K562 (cell line): ENCODE measurements at regions not wholly inside any gene's neighbourhood (a gene's known extent, or its start where the extent isn't known, plus 50 kb on each side); places are given as distances from the start of the nearest gene placed in this dataset.

Experiments used
- ATAC-seq: fragments of 200-7000 bp; cut with Tn5 transposase; 3 replicates; pipeline ENCODE4 v1.9.1; 2020; ENCODE audit warnings: moderate library complexity
- BruUV-seq: library from RNA; stranded (reverse); fragments of 400-500 nt; replicated peaks from 2 replicates; lab custom pipeline; 2021; lab: Mats Ljungman, UMichigan
- CTCF ChIA-PET: fragments of 300-600 bp; formaldehyde crosslinking; extraction: SDS; loops from one replicate; lab custom pipeline; 2021; ENCODE audit warnings: low intra/inter-chr PET ratio; lab: Yijun Ruan, JAX
- POLR2A ChIA-PET: fragments of 300-600, 350-650 bp; sonication (Branson Sonifier 250); formaldehyde crosslinking; extraction: SDS; loops from one replicate; lab custom pipeline; 2021; ENCODE audit warnings: antibody characterized with exemption, inconsistent platforms; lab: Yijun Ruan, JAX
- DNase-seq, 4 experiments: peaks; one replicate each; pipeline versions ENCODE4 v3.0.0 to v3.0.0-alpha.2; 2011 to 2018; ENCODE audit warnings: low spot score in 3 of 4, mixed read lengths in 3 of 4; ENCODE audit errors: extremely low read depth in 1 of 4
- FAIRE-seq: peaks from 2 replicates; lab custom pipeline; 2011; peaks lifted over from hg19 to GRCh38; lab: Jason Lieb, UNC
- H2AFZ ChIP-seq: 2 replicates; pipeline ENCODE4 v1.6.0; 2011; ENCODE audit warnings: low read depth, low read length, control low read depth, inconsistent platforms
- H3K27ac ChIP-seq: fragments of 200-600 bp; 3 replicates; pipeline ENCODE4 v1.8.0; 2011; ENCODE audit warnings: low read depth, mild to moderate bottlenecking, control low read depth, inconsistent platforms, low read length, moderate library complexity, mixed read lengths; ENCODE audit errors: extremely low read depth
- H3K27me3 ChIP-seq, 2 experiments: fragments of 300-600 bp in 1 of 2; 2 replicates in 1 of 2; 3 replicates in 1 of 2; pipeline versions ENCODE4 v1.6.0 to v1.8.0; 2011; ENCODE audit warnings: inconsistent platforms in 2 of 2, low read length in 2 of 2, mild to moderate bottlenecking in 1 of 2, mixed read lengths in 1 of 2, moderate library complexity in 1 of 2; ENCODE audit not compliant: control insufficient read depth in 2 of 2, insufficient read depth in 2 of 2
- H3K36me3 ChIP-seq: fragments of 300-600 bp; 3 replicates; pipeline ENCODE4 v1.8.0; 2011; ENCODE audit warnings: mild to moderate bottlenecking, low read length, inconsistent platforms; ENCODE audit not compliant: control insufficient read depth, insufficient read depth
- H3K4me1 ChIP-seq, 2 experiments: fragments of 200-600 bp in 1 of 2; replicated peaks in 1 of 2; 2 replicates in 1 of 2; 3 replicates in 1 of 2; pipeline versions ENCODE4 v1.5.1 to v1.8.0; 2011; ENCODE audit warnings: inconsistent platforms in 2 of 2, low read length in 2 of 2, mild to moderate bottlenecking in 1 of 2, mixed read lengths in 1 of 2, moderate library complexity in 1 of 2; ENCODE audit not compliant: control insufficient read depth in 2 of 2, insufficient read depth in 2 of 2
- H3K4me2 ChIP-seq: 2 replicates; pipeline ENCODE4 v1.6.1; 2011; ENCODE audit warnings: low read length, control low read depth, inconsistent platforms, mixed read lengths; ENCODE audit not compliant: insufficient read depth
- H3K4me3 ChIP-seq: fragments of 200-600 bp; sonication (generic), shearing (Covaris generic); 2 replicates; pipeline ENCODE4 v1.5.1; 2016; ENCODE audit warnings: control low read depth, inconsistent platforms
- H3K79me2 ChIP-seq: fragments of 200-600 bp; 3 replicates; pipeline ENCODE4 v1.8.0; 2011; ENCODE audit warnings: low read length, inconsistent platforms; ENCODE audit not compliant: control insufficient read depth, insufficient read depth
- H3K9ac ChIP-seq, 2 experiments: 2 replicates each; pipeline versions ENCODE4 v1.6.0 to v1.6.1; 2011; ENCODE audit warnings: low read depth in 2 of 2, low read length in 2 of 2, control low read depth in 1 of 2, inconsistent platforms in 1 of 2, mild to moderate bottlenecking in 1 of 2, mixed read lengths in 1 of 2; ENCODE audit not compliant: insufficient read depth in 1 of 2
- H3K9me1 ChIP-seq: one replicate; pipeline ENCODE4 v1.6.0; 2011; ENCODE audit warnings: inconsistent platforms, mild to moderate bottlenecking, low read length, moderate library complexity; ENCODE audit not compliant: control insufficient read depth, insufficient read depth
- H3K9me3 ChIP-seq: replicated peaks from 2 replicates; pipeline ENCODE4 v1.5.1; 2011; ENCODE audit warnings: low read depth, low read length, inconsistent platforms; ENCODE audit not compliant: control insufficient read depth, insufficient read depth
- H4K20me1 ChIP-seq: replicated peaks from 2 replicates; pipeline ENCODE4 v1.6.1; 2011; ENCODE audit warnings: low read length, inconsistent platforms, mixed read lengths; ENCODE audit not compliant: control insufficient read depth, insufficient read depth
- BMI1 ChIP-seq: fragments of 150-350 bp; IDR thresholded peaks from 2 replicates; pipeline ENCODE4 v1.6.1; 2014; ENCODE audit warnings: low read length
- ZFP1 ChIP-seq: fragments of 450-650 bp; formaldehyde crosslinking; IDR thresholded peaks from 2 replicates; pipeline ENCODE4 v1.4.0; 2020; ENCODE audit warnings: mild to moderate bottlenecking, mixed read lengths
- ZNF12 ChIP-seq: sonication (generic); formaldehyde crosslinking; IDR thresholded peaks from 2 replicates; pipeline ENCODE4 v1.4.0; 2020; ENCODE audit warnings: mild to moderate bottlenecking, missing genetic modification reagents
- ZNF197 ChIP-seq: fragments of 200-800 bp; sonication (Bioruptor generic); IDR thresholded peaks from 2 replicates; pipeline ENCODE4 v1.6.1; 2016; ENCODE audit warnings: low read depth, missing genetic modification characterization, missing compliant biosample characterization
- ZNF764 ChIP-seq: fragments of 250-450 bp; sonication (Bioruptor Pico); IDR thresholded peaks from 2 replicates; pipeline ENCODE4 v1.4.0; 2020; ENCODE audit warnings: low read depth, mild to moderate bottlenecking, moderate library complexity
- WGBS: fragments of 100-300 bp; shearing (Covaris generic); methylation state at CpG from one replicate; pipeline ENCODE4 v1.1.6; 2016; ENCODE audit warnings: low coverage, mixed read lengths; ENCODE audit not compliant: insufficient coverage; ENCODE audit errors: missing lambda C conversion rate; 5-methylcytosine and 5-hydroxymethylcytosine counted together
- in situ Hi-C: fragments of 300-500 bp; cut with MboI; formaldehyde crosslinking; loops from 4 replicates; pipeline ENCODE4 v1.15.0; 2018; ENCODE audit warnings: inconsistent platforms, mixed read lengths
- intact Hi-C: fragments of 100-400 bp; cut with micrococcal nuclease; formaldehyde crosslinking; loops from 2 replicates; pipeline ENCODE4 v1.14.2; 2022
- TF ChIP-seq, protein P1 (sequence below): sonication (generic); formaldehyde crosslinking; IDR thresholded peaks from 2 replicates; pipeline ENCODE4 v1.9.0; 2022; ENCODE audit warnings: mild to moderate bottlenecking, missing genetic modification reagents
- TF ChIP-seq, protein P2 (sequence below), 2 experiments: IDR thresholded peaks in 1 of 2; conservative IDR thresholded peaks in 1 of 2; 2 replicates each; pipeline ENCODE4 v1.6.1; 2016; ENCODE audit warnings: low read depth in 2 of 2, mild to moderate bottlenecking in 1 of 2, missing compliant biosample characterization in 1 of 2, missing genetic modification characterization in 1 of 2, moderate library complexity in 1 of 2
- TF ChIP-seq, protein P3 (sequence below): sonication (generic); formaldehyde crosslinking; IDR thresholded peaks from 2 replicates; pipeline ENCODE4 v1.8.0; 2022; ENCODE audit warnings: mild to moderate bottlenecking, missing genetic modification reagents

DNA sequence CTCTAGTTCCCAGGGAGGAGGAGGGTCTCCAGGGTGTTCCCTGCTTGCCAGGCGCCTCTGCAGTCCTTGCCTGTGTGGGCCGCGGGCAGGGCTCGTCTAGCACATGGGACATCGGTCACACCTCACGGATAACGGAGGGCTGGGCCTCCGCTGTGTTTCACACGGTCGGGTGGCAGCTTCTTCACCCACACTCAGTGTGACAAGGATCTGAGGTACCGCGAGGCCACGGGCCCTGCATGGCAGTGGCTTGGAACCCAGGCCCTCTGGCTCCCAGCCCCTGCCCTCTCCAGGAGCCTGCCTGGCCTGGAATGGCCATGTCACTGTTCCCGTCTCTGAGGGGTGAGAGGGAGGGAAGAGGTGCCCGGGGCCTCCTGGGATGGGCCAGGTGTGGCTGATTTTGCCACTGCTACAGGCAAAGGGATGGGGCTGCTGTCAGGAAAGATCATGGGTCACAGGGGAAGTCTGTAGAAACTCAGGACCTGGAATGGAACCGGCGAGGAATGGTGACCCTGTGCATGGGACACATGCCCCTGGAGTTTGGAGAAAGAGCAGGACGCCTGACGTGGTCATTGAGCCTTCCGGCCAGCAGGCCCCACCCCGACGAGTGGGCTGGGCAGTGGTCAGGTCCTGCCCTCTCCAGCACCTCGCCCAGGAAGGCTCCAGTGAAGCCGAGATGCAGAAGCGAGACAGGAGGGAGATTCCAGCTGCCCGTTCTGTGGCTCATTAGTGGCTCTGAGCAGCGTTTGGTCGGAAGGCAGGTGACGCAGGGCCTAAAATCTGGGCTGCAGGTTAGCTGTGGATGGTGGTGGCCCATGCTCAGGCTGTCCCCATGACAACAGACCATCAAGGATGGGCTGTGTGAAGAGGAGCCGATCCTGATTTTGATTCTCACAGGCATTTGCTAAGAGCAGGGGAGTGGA lies 76.5 kb upstream of the GSE1 start:
- FAIRE-seq: peak; percentile 11
- Histone ChIP-seq H3K27ac (peak overlapping the region; percentile 80), H3K4me1 (peaks cover 41 to 68% of the 10 kb centered on the region in 2 experiments), H3K79me2 (peaks cover 54% of the 10 kb centered on the region), H3K9me1 (peaks cover 7% of the 10 kb centered on the region), H3K27me3 (no peaks in the 10 kb centered on the region; a peak in 1 of 5 replicates), H3K4me3 (no peak overlapping the region; the same call in 1 of the 2 replicates), H3K4me2 (peak overlapping the region; percentile 60), H3K9ac (peak overlapping the region; percentile 59 to 89), H2AFZ (peak overlapping the region; percentile 6; the same call in 1 of the 2 replicates), H4K20me1 (no peaks in the 10 kb centered on the region), H3K9me3 (peaks cover 8% of the 10 kb centered on the region), H3K36me3 (peaks cover 15% of the 10 kb centered on the region; the same call in 2 of the 3 replicates)
- 66% methylated on average over 29 of the region's 30 CpGs for WGBS
- no peak for DNase-seq
- ATAC-seq: no peak
- CTCF ChIA-PET: no interaction called here
- POLR2A ChIA-PET: interaction anchor here (0.6 to 7.2 kb wide), 8 partner anchors 9 to 542 kb away, joined by 3 to 122 read pairs (median 4); no protein-coding TSS in a partner anchor
- in situ Hi-C loops (no loop called here), intact Hi-C loops (no loop called here)
- BruUV-seq: no TSS peak
- TF ChIP-seq BMI1 (no peak), ZFP1 (CRISPR knock-in tag) (0 out of 2 replicates have a peak, but pooled peaks have one; percentile 49), ZNF12 (CRISPR knock-in tag) (no peak), ZNF764 (CRISPR knock-in tag) (no peak), ZNF197 (CRISPR knock-in tag) (no peak)
- TF ChIP-seq, protein P1, sequence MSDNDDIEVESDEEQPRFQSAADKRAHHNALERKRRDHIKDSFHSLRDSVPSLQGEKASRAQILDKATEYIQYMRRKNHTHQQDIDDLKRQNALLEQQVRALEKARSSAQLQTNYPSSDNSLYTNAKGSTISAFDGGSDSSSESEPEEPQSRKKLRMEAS: peak; percentile 61
- TF ChIP-seq, protein P2, sequence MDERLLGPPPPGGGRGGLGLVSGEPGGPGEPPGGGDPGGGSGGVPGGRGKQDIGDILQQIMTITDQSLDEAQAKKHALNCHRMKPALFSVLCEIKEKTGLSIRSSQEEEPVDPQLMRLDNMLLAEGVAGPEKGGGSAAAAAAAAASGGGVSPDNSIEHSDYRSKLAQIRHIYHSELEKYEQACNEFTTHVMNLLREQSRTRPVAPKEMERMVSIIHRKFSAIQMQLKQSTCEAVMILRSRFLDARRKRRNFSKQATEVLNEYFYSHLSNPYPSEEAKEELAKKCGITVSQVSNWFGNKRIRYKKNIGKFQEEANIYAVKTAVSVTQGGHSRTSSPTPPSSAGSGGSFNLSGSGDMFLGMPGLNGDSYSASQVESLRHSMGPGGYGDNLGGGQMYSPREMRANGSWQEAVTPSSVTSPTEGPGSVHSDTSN (CRISPR knock-in tag; IDR thresholded peaks at IDR 0.05; ENCODE audit: low read depth): no peak
- TF ChIP-seq, protein P2 (tag; conservative IDR thresholded peaks at IDR 0.05; ENCODE audit: low read depth): no peak
- TF ChIP-seq, protein P3, sequence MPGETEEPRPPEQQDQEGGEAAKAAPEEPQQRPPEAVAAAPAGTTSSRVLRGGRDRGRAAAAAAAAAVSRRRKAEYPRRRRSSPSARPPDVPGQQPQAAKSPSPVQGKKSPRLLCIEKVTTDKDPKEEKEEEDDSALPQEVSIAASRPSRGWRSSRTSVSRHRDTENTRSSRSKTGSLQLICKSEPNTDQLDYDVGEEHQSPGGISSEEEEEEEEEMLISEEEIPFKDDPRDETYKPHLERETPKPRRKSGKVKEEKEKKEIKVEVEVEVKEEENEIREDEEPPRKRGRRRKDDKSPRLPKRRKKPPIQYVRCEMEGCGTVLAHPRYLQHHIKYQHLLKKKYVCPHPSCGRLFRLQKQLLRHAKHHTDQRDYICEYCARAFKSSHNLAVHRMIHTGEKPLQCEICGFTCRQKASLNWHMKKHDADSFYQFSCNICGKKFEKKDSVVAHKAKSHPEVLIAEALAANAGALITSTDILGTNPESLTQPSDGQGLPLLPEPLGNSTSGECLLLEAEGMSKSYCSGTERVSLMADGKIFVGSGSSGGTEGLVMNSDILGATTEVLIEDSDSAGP (CRISPR knock-in tag): no peak
